Gastroesophageal sphincter (tissue), 3 donors: ENCODE measurements at regions not wholly inside any gene's neighbourhood (a gene's known extent, or its start where the extent isn't known, plus 50 kb on each side); places are given as distances from the start of the nearest gene placed in this dataset.

Experiments used
- CTCF ChIP-seq, 4 experiments: fragments of 200-600 bp in 2 of 4; fragments of 450-650 bp in 2 of 4; sonication (generic) in 1 of 4; IDR thresholded peaks; one replicate each; pipeline ENCODE4 v1.5.1; 2017 to 2019; ENCODE audit warnings: antibody characterized with exemption in 4 of 4, mild to moderate bottlenecking in 2 of 4, moderate library complexity in 2 of 4
- POLR2A ChIP-seq, 2 donors: fragments of 450-650 bp; IDR thresholded peaks; one replicate each; pipeline ENCODE4 v1.6.1; 2017; ENCODE audit warnings: antibody characterized with exemption in 2 of 2, mild to moderate bottlenecking in 2 of 2, moderate library complexity in 1 of 2
- POLR2AphosphoS5 ChIP-seq: sonication (generic); formaldehyde crosslinking; IDR thresholded peaks from one replicate; pipeline ENCODE4 v1.6.1; 2017; ENCODE audit warnings: antibody characterized with exemption

- no peak for TF ChIP-seq CTCF (IDR thresholded peaks at IDR 0.05)
- no peak for TF ChIP-seq POLR2AphosphoS5
- no peak for TF ChIP-seq POLR2A (IDR thresholded peaks at IDR 0.05)
Observed at GRCh38 chr2:221653182-221653581, 81.1 kb upstream of the EPHA4 start.
